D341Med (cell line): ENCODE measurements at regions not wholly inside any gene's neighbourhood (a gene's known extent, or its start where the extent isn't known, plus 50 kb on each side); places are given as distances from the start of the nearest gene placed in this dataset.
"Not testable (repeated sequence)": the region's sequence is repeated elsewhere in the genome, so short reads cannot be mapped to it uniquely, and the experiment has no call there.

Source experiments
- DNase-seq: peaks from one replicate; pipeline ENCODE4 v3.0.0; 2012; ENCODE audit warnings: low spot score

- no peak for DNase-seq
Measured at GRCh38 chr16:8187782-8188372, 402.4 kb downstream of the TMEM114 start.

GRCh38 chr16:8184854-8185253, 405.5 kb downstream of the TMEM114 start:
- no peak for DNase-seq

GRCh38 chr16:8183176-8184099, 406.9 kb downstream of the TMEM114 start:
- DNase-seq: no peak

- no peak for DNase-seq
Measured at GRCh38 chr16:8182761-8183160, 407.6 kb downstream of the TMEM114 start.

GRCh38 chr16:8179615-8180014, 410.7 kb downstream of the TMEM114 start:
- DNase-seq: no peak

GRCh38 chr16:8178271-8178670, 412.0 kb downstream of the TMEM114 start:
- no peak for DNase-seq

GRCh38 chr16:8175411-8175810, 414.9 kb downstream of the TMEM114 start:
- DNase-seq: no peak

GRCh38 chr16:8173111-8173644, 417.1 kb downstream of the TMEM114 start:
- DNase-seq: peak; percentile 82

- DNase-seq: no peak
Measured at GRCh38 chr16:8172551-8172950, 417.8 kb downstream of the TMEM114 start.

GRCh38 chr16:8168016-8168415, 422.3 kb downstream of the TMEM114 start:
- no peak for DNase-seq

GRCh38 chr16:8167436-8167835, 422.9 kb downstream of the TMEM114 start:
- DNase-seq: no peak

GRCh38 chr16:8158051-8158450, 432.3 kb downstream of the TMEM114 start:
- no peak for DNase-seq

GRCh38 chr16:8155275-8155674, 435.0 kb downstream of the TMEM114 start:
- DNase-seq: no peak

- DNase-seq: no peak
Measured at GRCh38 chr16:8146256-8147012, 443.9 kb downstream of the TMEM114 start.

GRCh38 chr16:8138666-8139065, 451.6 kb downstream of the TMEM114 start:
- no peak for DNase-seq

- no peak for DNase-seq
Measured at GRCh38 chr16:8137606-8138005, 452.7 kb downstream of the TMEM114 start.

GRCh38 chr16:8130197-8130596, 460.1 kb downstream of the TMEM114 start:
- DNase-seq: no peak

GRCh38 chr16:8127070-8127469, 463.2 kb downstream of the TMEM114 start:
- DNase-seq: no peak

- DNase-seq: no peak
Measured at GRCh38 chr16:8126313-8126712, 464.0 kb downstream of the TMEM114 start.

- no peak for DNase-seq
Measured at GRCh38 chr16:8120001-8120400, 470.3 kb downstream of the TMEM114 start.

GRCh38 chr16:8115814-8116213, 474.5 kb downstream of the TMEM114 start:
- no peak for DNase-seq

- not testable (repeated sequence) for DNase-seq
Measured at GRCh38 chr16:8114941-8115340, 475.4 kb downstream of the TMEM114 start.
